ENCODE measurements at regions not wholly inside any gene's neighbourhood (a gene's known extent, or its start where the extent isn't known, plus 50 kb on each side); places are given as distances from the start of the nearest gene placed in this dataset.

DNA sequence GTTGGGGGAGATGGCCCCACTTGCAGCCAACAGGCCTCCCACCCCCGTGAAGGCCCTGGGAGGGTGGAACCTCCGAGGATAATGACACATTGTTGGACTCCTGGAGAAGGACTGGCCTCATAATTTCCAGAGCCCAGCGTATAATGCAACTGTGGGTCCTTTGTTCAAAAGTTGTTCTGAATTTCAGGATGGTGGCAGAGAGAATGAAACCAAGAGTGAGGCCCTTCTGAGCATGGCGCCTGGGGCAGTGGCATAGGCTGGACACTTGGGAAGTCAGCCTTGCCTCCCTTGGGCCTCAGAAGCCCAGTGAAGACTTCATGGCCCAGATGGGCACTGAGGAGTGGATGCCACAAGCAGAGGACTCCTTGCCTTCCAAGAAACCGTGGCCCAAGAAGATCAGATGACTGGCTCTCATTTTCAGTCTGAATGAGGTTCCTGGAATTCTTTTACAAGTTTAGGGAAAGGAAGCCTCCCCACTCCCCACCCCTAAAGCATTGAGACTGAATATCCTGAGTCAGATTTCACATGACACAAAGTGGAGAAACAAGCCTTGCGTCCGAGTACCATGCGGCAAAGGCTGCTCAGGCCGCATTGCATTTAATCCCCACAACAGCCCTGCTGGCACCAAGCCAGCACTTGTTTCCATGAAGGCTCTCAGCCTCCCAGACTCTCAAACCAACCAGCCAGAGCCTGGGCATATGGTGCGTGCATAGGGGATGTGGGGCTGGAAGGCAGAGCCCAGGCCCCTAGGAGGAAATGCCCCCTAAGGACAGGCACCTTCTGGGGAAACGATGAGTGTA is 96.7 kb upstream of the SMIM23 start:
- no peak for DNase-seq (ENCODE audit: low spot score)

GRCh38 chr5:171689853-171690417 is 95.7 kb upstream of the SMIM23 start:
- DNase-seq (ENCODE audit: low spot score): no peak

DNA sequence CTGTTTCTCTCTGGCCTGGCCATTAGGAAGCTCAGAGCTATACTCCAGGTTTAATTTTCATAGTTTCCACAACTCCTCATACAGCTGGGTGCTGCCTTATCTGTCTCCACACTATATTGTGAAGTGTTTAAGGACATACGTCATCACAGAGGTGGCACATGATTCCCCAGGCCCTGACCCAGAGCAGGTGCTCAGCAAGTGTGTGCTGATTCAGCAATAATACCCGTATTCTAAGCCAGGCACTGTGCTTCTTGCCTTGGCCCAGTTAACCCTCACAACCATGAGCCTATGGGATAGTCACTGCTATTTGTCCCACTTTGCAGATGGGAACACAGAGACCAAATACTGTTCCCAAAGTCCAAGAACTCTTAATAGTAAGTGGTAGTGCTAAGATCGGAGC is 93.5 kb upstream of the SMIM23 start:
- no peak for DNase-seq (ENCODE audit: low spot score)

DNA sequence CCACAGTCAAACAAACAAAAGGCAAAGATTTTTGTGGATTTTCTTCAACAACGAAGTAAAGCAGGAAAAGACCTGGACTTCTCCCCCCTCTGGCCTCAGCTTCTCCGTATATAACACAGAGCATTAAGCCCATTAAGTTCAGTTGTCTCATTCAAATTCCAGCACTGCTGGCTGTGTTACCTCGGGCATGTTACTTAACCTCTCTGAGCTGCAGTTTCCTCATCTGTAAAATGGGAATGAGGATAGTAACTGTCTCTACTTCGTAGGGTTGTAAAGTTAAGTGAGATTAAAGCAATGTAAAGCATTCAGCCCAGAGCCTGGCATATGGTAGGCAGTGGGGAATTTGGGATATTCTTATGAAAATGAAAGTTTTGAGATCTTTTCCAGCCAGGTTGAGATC is 92.7 kb upstream of the SMIM23 start:
- DNase-seq (ENCODE audit: low spot score): no peak

DNA sequence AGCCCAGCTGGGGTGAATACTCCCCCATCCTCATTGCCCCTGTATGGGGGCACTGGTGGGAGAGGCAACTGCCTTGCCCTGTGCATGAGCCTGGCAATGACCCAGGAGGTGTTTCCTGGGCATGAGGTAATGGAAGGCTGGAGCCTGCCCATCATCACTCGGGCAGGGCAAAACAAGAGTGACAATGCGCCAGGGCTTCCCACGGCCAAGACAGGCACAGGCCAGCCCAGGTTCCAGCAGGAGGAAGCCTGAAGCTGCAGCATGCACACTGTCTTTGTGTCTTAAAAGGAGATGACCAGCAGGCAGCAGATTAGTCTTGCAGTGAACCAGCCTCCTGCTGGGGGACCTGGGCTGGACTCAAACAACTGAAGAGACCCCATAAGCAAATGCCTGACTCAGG is 92.2 kb upstream of the SMIM23 start:
- no peak for DNase-seq (ENCODE audit: low spot score)

GRCh38 chr5:171695804-171696203 is 89.8 kb upstream of the SMIM23 start:
- DNase-seq (ENCODE audit: low spot score): no peak

DNA sequence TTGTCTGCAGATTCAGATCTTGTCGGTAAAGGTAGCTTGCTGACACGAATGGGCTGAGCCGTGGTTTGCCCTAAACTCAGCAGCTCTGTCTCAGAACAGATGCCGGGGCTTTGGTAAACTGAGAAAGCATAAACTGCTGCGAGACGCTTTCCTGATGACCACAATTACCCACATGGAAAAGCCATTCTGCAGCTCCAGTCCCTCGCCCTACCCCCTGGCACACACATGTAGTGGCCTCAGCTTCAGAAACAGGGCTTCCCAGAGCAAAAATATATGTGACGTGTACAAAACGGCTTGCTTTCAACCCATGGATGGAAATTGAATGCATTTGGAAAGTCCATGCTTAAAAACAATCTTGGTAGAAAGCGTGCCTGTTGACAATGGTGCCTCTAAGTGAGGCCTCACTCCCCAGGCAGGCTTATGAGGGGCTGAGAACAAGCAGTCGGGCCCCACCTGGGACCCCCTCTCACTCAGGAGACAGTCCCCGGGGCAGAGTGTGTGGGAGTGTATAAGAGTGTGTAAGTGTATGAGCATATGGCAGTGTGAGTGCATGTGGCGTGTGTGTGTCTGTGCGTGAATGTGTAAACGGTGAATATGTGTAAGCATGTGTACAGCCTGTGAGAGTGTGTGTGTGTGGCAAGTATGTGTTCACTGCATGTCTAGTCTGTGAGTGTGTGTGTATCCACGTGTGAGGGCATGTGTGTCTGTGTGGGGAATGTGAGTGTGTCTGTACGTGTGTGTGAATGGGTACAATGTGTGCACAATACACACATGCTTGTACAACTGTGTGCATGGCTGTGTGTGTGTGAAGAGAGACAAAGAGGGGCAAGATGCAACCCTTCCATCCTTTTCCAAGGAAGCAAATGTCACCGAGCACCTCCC is 88.2 kb upstream of the SMIM23 start:
- DNase-seq (ENCODE audit: low spot score): no peak

DNA sequence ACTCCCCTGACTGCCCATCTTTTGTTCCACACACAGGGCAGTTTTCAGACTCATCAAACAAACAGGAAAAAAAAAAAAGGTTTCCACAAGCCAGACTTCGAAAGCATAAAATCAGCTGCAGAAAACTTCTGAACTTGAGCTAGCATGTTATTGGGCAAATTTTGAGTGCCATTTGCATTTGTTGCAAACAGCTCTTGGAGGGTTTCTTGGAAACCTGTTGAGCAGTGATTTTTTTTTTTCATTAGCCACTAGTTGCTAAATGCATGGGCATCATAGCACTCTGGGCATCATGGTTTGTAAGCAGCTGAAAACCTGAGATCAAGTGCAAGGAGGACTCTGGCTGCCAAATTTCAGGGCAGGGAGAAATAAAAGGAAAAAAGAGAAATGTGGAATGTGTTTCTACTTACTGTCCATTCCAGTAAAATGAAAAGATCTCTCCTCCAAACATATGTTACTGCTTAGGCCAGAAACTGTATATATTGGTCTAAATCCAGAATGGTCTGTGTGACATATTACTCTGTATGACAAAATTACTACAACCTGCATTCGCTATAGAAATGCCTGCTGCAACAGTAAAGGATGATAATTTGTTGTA is 85.2 kb upstream of the SMIM23 start:
- no peak for DNase-seq (ENCODE audit: low spot score)

GRCh38 chr5:171701100-171701541 is 84.5 kb upstream of the SMIM23 start:
- no peak for DNase-seq (ENCODE audit: low spot score)

DNA sequence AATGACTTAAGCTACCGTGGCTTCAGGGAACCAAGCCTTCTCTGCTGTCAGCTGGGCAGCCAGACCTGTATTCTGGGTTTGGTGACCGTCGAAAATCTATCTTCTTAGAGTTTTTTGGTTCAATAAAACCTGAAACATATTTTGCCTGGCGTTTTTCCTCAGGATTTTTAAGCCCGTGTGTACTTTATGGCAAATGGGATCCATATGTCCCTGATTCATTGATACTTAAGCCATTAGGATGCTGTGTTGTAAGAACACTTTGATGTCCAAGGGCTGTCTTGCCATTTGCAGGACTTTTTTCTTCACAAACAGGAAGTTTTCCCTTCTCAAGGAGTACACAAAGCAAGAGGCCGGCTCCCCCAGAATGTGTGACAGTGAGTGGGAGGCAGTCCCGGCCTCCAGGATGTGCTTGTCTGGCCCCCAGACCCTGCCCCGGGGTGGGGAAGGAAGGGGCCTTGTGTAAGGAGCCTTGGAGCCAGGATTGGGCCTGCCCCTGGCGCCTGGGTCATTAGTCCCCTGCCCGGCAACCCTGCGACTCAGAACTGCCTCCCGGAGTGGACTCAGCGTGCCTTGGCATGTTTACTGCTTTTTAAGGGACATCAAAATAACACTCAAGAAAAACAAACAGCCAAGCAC is 83.4 kb upstream of the SMIM23 start:
- no peak for DNase-seq (ENCODE audit: low spot score)

GRCh38 chr5:171703146-171703545 is 82.5 kb upstream of the SMIM23 start:
- no peak for DNase-seq (ENCODE audit: low spot score)

DNA sequence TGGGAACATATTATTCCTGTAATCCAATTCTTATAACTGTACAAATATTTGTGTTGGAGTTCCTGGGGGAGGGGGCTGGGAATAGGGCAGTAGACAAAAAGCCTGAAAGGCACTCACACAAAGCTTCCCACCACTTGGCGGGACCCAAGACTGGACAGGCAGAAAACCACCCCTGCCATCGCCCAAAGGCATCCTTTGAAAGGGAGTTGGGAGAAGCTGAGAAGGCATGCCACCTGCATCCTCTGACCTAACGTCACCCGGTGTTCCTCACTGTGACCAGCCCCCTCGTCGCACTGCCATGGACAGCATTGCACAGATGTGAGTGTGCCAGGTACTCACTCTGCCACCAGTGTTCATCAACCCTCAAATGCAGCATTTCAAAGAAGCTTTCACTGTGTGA is 80.6 kb upstream of the SMIM23 start:
- DNase-seq (ENCODE audit: low spot score): no peak

DNA sequence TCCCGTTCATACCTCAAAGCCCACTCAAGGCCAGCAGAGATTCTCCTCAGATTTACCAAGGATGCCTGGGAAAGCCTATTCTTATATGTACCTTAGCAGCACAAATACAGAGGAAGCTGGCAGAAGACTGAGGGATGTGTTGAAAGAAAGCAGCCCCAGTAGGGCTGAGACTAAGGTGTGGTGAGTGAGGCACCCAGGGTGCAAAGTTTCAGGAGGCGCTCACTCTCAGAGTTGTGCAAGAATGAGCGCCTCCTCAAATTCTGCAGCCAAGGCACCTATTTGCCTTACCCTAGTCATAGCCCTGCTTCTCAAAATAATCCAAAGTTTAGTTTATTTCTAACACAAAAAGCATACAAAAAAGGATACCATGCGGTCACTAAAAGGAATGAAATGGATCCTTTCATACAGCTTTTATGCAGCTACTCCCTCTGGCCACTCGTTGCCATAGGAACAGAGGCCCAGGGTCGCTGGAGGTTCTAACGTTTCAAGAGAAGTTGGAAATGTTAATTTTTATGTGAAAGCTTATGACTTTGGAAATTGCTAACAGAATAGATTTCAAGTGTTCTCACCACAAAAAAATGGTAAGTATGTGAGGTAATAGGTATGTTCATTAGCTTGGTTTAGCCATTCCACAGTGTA is 79.7 kb upstream of the SMIM23 start:
- DNase-seq (ENCODE audit: low spot score): no peak

DNA sequence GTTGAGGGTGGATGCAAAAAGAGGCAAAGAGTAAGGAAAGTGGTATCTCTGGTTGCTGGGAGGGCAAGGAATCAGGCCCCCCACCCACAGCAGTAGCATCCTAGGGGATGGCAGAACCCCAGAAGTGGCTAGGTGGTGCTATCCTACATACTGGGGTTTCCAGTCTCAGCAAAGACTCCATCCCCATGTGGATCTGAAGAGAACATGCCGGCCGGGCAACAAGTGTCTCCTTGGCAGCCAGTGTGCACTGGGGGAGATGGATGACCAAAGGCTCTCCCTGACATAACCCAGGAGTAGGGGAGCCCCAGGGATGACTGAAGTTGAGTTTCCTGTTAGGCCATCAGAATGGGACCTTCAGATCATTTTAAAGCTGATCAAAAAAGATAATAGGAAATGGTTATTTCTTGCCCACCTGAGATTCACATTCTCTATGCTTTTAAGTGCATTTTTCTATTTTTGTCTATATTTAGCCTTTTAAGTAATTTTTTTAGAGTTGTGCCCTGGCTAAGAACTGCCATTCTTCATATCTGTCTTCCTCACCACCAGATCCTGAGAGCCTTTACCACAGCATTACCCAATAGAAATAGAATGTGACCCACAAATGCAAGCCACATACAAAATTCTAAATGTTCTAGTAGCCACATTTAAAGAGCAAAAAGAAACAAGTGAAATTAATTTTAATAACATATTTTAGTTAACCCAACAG is 78.7 kb upstream of the SMIM23 start:
- DNase-seq (ENCODE audit: low spot score): no peak

GRCh38 chr5:171707442-171707792 is 78.2 kb upstream of the SMIM23 start:
- DNase-seq (ENCODE audit: low spot score): no peak

- no peak for DNase-seq (ENCODE audit: low spot score)
Measured at GRCh38 chr5:171709930-171710329, 75.7 kb upstream of the SMIM23 start.

DNA sequence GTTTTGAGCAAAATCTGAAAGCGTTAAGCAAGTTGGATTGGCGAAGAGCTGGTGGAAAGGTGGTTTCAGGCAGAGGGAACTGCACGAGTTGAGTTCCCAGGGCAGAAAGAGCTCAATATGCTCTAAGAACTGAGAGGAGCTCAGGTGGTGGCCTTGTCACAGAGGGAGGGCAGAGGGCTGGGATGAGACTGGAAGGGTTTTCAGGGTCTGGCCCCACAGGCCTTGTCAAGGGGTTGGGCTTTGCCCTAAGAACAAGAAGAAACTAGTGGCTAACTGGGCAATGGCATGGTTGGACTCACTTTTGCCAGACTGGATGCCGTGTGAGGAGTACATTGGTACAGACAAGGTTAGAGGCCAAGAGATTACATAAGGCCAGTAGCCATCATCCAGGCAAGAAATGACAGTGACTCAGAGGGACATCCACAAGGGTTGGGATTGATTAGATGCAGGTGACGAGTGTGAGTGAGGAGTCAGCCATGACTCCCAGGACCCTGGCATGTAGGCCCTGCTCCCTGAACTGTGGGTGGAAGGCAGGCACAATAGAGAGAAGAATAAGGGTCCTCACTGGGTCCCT is 75.1 kb upstream of the SMIM23 start:
- DNase-seq (ENCODE audit: low spot score): no peak

GRCh38 chr5:171711571-171711970 is 74.0 kb upstream of the SMIM23 start:
- no peak for DNase-seq (ENCODE audit: low spot score)

DNA sequence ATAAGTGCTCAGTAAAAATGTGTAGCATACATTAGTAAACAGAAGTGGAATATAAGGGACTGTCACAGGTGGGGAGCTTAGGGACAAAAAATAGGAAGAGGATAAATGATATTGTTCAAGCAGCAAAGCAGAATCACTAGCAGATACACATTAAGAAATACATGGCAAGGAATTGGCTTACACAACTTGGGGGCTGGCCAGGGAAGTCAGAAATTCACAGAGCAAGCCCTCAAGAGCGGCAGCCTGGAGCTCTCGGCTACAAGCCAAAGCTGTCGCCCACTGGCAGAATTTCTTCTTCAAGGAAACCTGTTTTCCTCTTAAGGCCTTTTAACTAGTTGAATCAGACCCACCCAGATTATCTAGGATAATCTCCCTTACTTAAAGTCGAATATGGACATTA is 73.0 kb upstream of the SMIM23 start:
- no peak for DNase-seq (ENCODE audit: low spot score)

- no peak for DNase-seq (ENCODE audit: low spot score)
Measured at GRCh38 chr5:171713152-171713551, 72.5 kb upstream of the SMIM23 start.

GRCh38 chr5:171714261-171714660 is 71.4 kb upstream of the SMIM23 start:
- no peak for DNase-seq (ENCODE audit: low spot score)

All from GM03348 (cell line).